IPS-20b (cell line): ENCODE measurements at regions not wholly inside any gene's neighbourhood (a gene's known extent, or its start where the extent isn't known, plus 50 kb on each side); places are given as distances from the start of the nearest gene placed in this dataset.

Experiments
- H3K27ac ChIP-seq: one replicate; pipeline ENCODE4 v1.5.1; 2013; ENCODE audit warnings: low read length
- H3K27me3 ChIP-seq: 2 replicates; pipeline ENCODE4 v1.6.1; 2013; ENCODE audit warnings: mild to moderate bottlenecking, low read length, inconsistent platforms; ENCODE audit not compliant: insufficient read depth
- H3K36me3 ChIP-seq: 2 replicates; pipeline ENCODE4 v1.6.1; 2013; ENCODE audit warnings: low read depth, mild to moderate bottlenecking, inconsistent platforms, low read length, moderate library complexity; ENCODE audit not compliant: insufficient read depth
- H3K4me1 ChIP-seq: 2 replicates; pipeline ENCODE4 v1.6.1; 2013; ENCODE audit warnings: mild to moderate bottlenecking, control low read depth, inconsistent platforms, low read length, moderate library complexity; ENCODE audit not compliant: insufficient read depth
- H3K4me3 ChIP-seq: 2 replicates; pipeline ENCODE4 v1.5.1; 2013; ENCODE audit warnings: mild to moderate bottlenecking, low read length, inconsistent platforms
- H3K9ac ChIP-seq: 2 replicates; pipeline ENCODE4 v1.6.1; 2013; ENCODE audit warnings: low read depth, mild to moderate bottlenecking, inconsistent platforms, low read length, moderate library complexity
- H3K9me3 ChIP-seq: 2 replicates; pipeline ENCODE4 v1.6.1; 2013; ENCODE audit warnings: mild to moderate bottlenecking, low read depth, low read length, inconsistent platforms; ENCODE audit not compliant: insufficient read depth

GRCh38 chr3:102074946-102075345, 225.6 kb downstream of the NFKBIZ start:
- Histone ChIP-seq H3K27ac (no peak overlapping the region), H3K36me3 (no peaks in the 10 kb centered on the region), H3K4me3 (no peak overlapping the region), H3K27me3 (no peaks in the 10 kb centered on the region), H3K9ac (no peak overlapping the region), H3K9me3 (peaks cover 5% of the 10 kb centered on the region; the same call in 1 of the 2 replicates), H3K4me1 (peaks cover 6% of the 10 kb centered on the region)

- Histone ChIP-seq H3K4me1 (peaks cover 6% of the 10 kb centered on the region), H3K36me3 (no peaks in the 10 kb centered on the region), H3K4me3 (no peak overlapping the region), H3K9ac (no peak overlapping the region; the same call in 1 of the 2 replicates), H3K27me3 (no peaks in the 10 kb centered on the region), H3K9me3 (no peaks in the 10 kb centered on the region), H3K27ac (no peak overlapping the region)
Measured at GRCh38 chr3:102078401-102078800, 229.1 kb downstream of the NFKBIZ start.

GRCh38 chr3:102078854-102079808, 229.8 kb downstream of the NFKBIZ start:
- Histone ChIP-seq H3K9me3 (no peaks in the 10 kb centered on the region), H3K4me1 (peaks cover 6% of the 10 kb centered on the region), H3K36me3 (no peaks in the 10 kb centered on the region), H3K27ac (no peak overlapping the region), H3K4me3 (no peak overlapping the region), H3K9ac (peak overlapping the region; percentile 19; the same call in 1 of the 2 replicates), H3K27me3 (no peaks in the 10 kb centered on the region)

- no peak overlapping the region for H3K9ac ChIP-seq
- H3K9me3 ChIP-seq = no peaks in the 10 kb centered on the region
- H3K4me3 ChIP-seq = no peak overlapping the region
- H3K36me3 ChIP-seq = no peaks in the 10 kb centered on the region
- peaks cover 6% of the 10 kb centered on the region for H3K4me1 ChIP-seq
- no peak overlapping the region for H3K27ac ChIP-seq
- H3K27me3 ChIP-seq = no peaks in the 10 kb centered on the region
Measured at GRCh38 chr3:102079809-102080197, 230.5 kb downstream of the NFKBIZ start.

- Histone ChIP-seq H3K36me3 (no peaks in the 10 kb centered on the region), H3K9ac (no peak overlapping the region), H3K27ac (no peak overlapping the region), H3K27me3 (no peaks in the 10 kb centered on the region), H3K4me1 (peaks cover 6% of the 10 kb centered on the region), H3K9me3 (no peaks in the 10 kb centered on the region), H3K4me3 (no peak overlapping the region)
Measured at GRCh38 chr3:102081572-102082289, 232.4 kb downstream of the NFKBIZ start.

GRCh38 chr3:102083473-102083872, 234.2 kb downstream of the NFKBIZ start:
- peaks cover 6% of the 10 kb centered on the region for H3K4me1 ChIP-seq
- no peak overlapping the region for H3K4me3 ChIP-seq

GRCh38 chr3:102084006-102084405, 234.7 kb downstream of the NFKBIZ start:
- no peak overlapping the region for H3K4me3 ChIP-seq
- H3K27me3 ChIP-seq = no peaks in the 10 kb centered on the region
- H3K4me1 ChIP-seq = peaks cover 5% of the 10 kb centered on the region
- no peaks in the 10 kb centered on the region for H3K9me3 ChIP-seq
- no peak overlapping the region for H3K27ac ChIP-seq
- H3K36me3 ChIP-seq = no peaks in the 10 kb centered on the region
- no peak overlapping the region for H3K9ac ChIP-seq

More at GRCh38 chr3:102083473-102083872, 234.2 kb downstream of the NFKBIZ start:
- Histone ChIP-seq H3K9ac (no peak overlapping the region), H3K27ac (no peak overlapping the region), H3K27me3 (no peaks in the 10 kb centered on the region), H3K36me3 (no peaks in the 10 kb centered on the region), H3K9me3 (no peaks in the 10 kb centered on the region)

- Histone ChIP-seq H3K4me1 (peaks cover 4% of the 10 kb centered on the region; the same call in 1 of the 2 replicates), H3K9ac (no peak overlapping the region), H3K9me3 (no peaks in the 10 kb centered on the region), H3K36me3 (no peaks in the 10 kb centered on the region), H3K27ac (no peak overlapping the region), H3K27me3 (no peaks in the 10 kb centered on the region), H3K4me3 (no peak overlapping the region)
Measured at GRCh38 chr3:102084704-102085103, 235.4 kb downstream of the NFKBIZ start.

- Histone ChIP-seq H3K9me3 (no peaks in the 10 kb centered on the region), H3K27ac (no peak overlapping the region), H3K4me3 (no peak overlapping the region), H3K4me1 (0 out of 2 replicates have a peak, but pooled peaks cover 2% of the 10 kb centered on the region), H3K9ac (no peak overlapping the region), H3K27me3 (no peaks in the 10 kb centered on the region), H3K36me3 (no peaks in the 10 kb centered on the region)
Measured at GRCh38 chr3:102085431-102086176, 236.3 kb downstream of the NFKBIZ start.

- no peak overlapping the region for H3K9ac ChIP-seq
- no peaks in the 10 kb centered on the region for H3K9me3 ChIP-seq
- no peaks in the 10 kb centered on the region for H3K36me3 ChIP-seq
- no peak overlapping the region for H3K27ac ChIP-seq
- H3K27me3 ChIP-seq = no peaks in the 10 kb centered on the region
- H3K4me1 ChIP-seq = 0 out of 2 replicates have a peak, but pooled peaks cover 2% of the 10 kb centered on the region
- H3K4me3 ChIP-seq = no peak overlapping the region
Measured at GRCh38 chr3:102087236-102087635, 237.9 kb downstream of the NFKBIZ start.

GRCh38 chr3:102089239-102089638, 239.9 kb downstream of the NFKBIZ start:
- no peak overlapping the region for H3K27ac ChIP-seq
- H3K4me1 ChIP-seq = 0 out of 2 replicates have a peak, but pooled peaks cover 2% of the 10 kb centered on the region
- no peaks in the 10 kb centered on the region for H3K9me3 ChIP-seq
- no peak overlapping the region for H3K4me3 ChIP-seq
- H3K9ac ChIP-seq = no peak overlapping the region
- no peaks in the 10 kb centered on the region for H3K27me3 ChIP-seq
- H3K36me3 ChIP-seq = no peaks in the 10 kb centered on the region
